Activated CD4-positive, alpha-beta T cell treated with anti-CD3 and anti-CD28 coated beads, Interleukin-2, amount 50 U/mL, for 1 hour (primary cell): ENCODE measurements at regions not wholly inside any gene's neighbourhood (a gene's known extent, or its start where the extent isn't known, plus 50 kb on each side); places are given as distances from the start of the nearest gene placed in this dataset.
"Not testable (repeated sequence)": the region's sequence is repeated elsewhere in the genome, so short reads cannot be mapped to it uniquely, and the experiment has no call there.

ENCODE experiments used
- DNase-seq: peaks from one replicate; pipeline ENCODE4 v3.0.0-alpha.2; 2020

GRCh38 chr4:141464366-141464765 lies 172.0 kb upstream of the IL15 start:
- no peak for DNase-seq

- DNase-seq = no peak
Measured at GRCh38 chr4:141465171-141465570, 171.2 kb upstream of the IL15 start.

GRCh38 chr4:141467225-141467624 lies 169.2 kb upstream of the IL15 start:
- no peak for DNase-seq

GRCh38 chr4:141469392-141469791 lies 167.0 kb upstream of the IL15 start:
- no peak for DNase-seq

- DNase-seq = no peak
Measured at GRCh38 chr4:141473026-141473540, 163.3 kb upstream of the IL15 start.

GRCh38 chr4:141473952-141474351 lies 162.4 kb upstream of the IL15 start:
- DNase-seq = no peak

GRCh38 chr4:141480950-141481349 lies 155.4 kb upstream of the IL15 start:
- no peak for DNase-seq

GRCh38 chr4:141484298-141484697 lies 152.1 kb upstream of the IL15 start:
- not testable (repeated sequence) for DNase-seq

- DNase-seq = no peak
Measured at GRCh38 chr4:141486375-141486997, 149.9 kb upstream of the IL15 start.

GRCh38 chr4:141497627-141498026 lies 138.8 kb upstream of the IL15 start:
- no peak for DNase-seq

- DNase-seq = no peak
Measured at GRCh38 chr4:141499261-141499853, 137.0 kb upstream of the IL15 start.

GRCh38 chr4:141501395-141501794 lies 135.0 kb upstream of the IL15 start:
- no peak for DNase-seq

- DNase-seq = no peak
Measured at GRCh38 chr4:141501931-141502330, 134.5 kb upstream of the IL15 start.

GRCh38 chr4:141502755-141503154 lies 133.6 kb upstream of the IL15 start:
- no peak for DNase-seq

- DNase-seq = no peak
Measured at GRCh38 chr4:141503260-141503659, 133.1 kb upstream of the IL15 start.

- DNase-seq = no peak
Measured at GRCh38 chr4:141511055-141511454, 125.3 kb upstream of the IL15 start.

- DNase-seq = no peak
Measured at GRCh38 chr4:141513866-141514265, 122.5 kb upstream of the IL15 start.

GRCh38 chr4:141518222-141518621 lies 118.2 kb upstream of the IL15 start:
- DNase-seq = no peak

GRCh38 chr4:141524116-141524515 lies 112.3 kb upstream of the IL15 start:
- no peak for DNase-seq

GRCh38 chr4:141524841-141525240 lies 111.5 kb upstream of the IL15 start:
- no peak for DNase-seq

- DNase-seq = no peak
Measured at GRCh38 chr4:141530627-141531026, 105.8 kb upstream of the IL15 start.

- no peak for DNase-seq
Measured at GRCh38 chr4:141534985-141535384, 101.4 kb upstream of the IL15 start.

GRCh38 chr4:141538001-141538400 lies 98.4 kb upstream of the IL15 start:
- DNase-seq = no peak

- DNase-seq = no peak
Measured at GRCh38 chr4:141540643-141541042, 95.7 kb upstream of the IL15 start.

GRCh38 chr4:141541851-141542250 lies 94.5 kb upstream of the IL15 start:
- no peak for DNase-seq
